Left colon (tissue), 2 donors: ENCODE measurements at regions not wholly inside any gene's neighbourhood (a gene's known extent, or its start where the extent isn't known, plus 50 kb on each side); places are given as distances from the start of the nearest gene placed in this dataset.

Experiments
- ATAC-seq: fragments of 200-7000 bp; cut with Tn5 transposase; one replicate; pipeline ENCODE4 v1.9.1; 2020; ENCODE audit warnings: mild to moderate bottlenecking, moderate library complexity
- DNase-seq, 2 donors: peaks; one replicate each; pipeline ENCODE4 v3.0.0-alpha.2; 2020
- intact Hi-C, 2 donors: fragments of 100-400 bp; cut with DNase I in 1 of 2; cut with micrococcal nuclease in 1 of 2; formaldehyde crosslinking; loops; one replicate each; pipeline versions ENCODE4 v1.11.2 to v1.14.0; 2022; cut with DNase I, micrococcal nuclease
- donor health status: DM: no; HTN: no; CAD: no.
- donor health status: DM: yes; HTN: yes; CAD: no.

- intact Hi-C loops, result no loop called here
- ATAC-seq (no peak), DNase-seq (no peak)
Observed at GRCh38 chr9:82196622-82197441, 208.3 kb downstream of the SPATA31D1 start.

GRCh38 chr9:82201196-82201595 lies 212.6 kb downstream of the SPATA31D1 start:
- DNase-seq (no peak), ATAC-seq (no peak)
- intact Hi-C loops, result no loop called here

- no peak for ATAC-seq
Observed at GRCh38 chr9:82202808-82203207, 214.2 kb downstream of the SPATA31D1 start.

DNA sequence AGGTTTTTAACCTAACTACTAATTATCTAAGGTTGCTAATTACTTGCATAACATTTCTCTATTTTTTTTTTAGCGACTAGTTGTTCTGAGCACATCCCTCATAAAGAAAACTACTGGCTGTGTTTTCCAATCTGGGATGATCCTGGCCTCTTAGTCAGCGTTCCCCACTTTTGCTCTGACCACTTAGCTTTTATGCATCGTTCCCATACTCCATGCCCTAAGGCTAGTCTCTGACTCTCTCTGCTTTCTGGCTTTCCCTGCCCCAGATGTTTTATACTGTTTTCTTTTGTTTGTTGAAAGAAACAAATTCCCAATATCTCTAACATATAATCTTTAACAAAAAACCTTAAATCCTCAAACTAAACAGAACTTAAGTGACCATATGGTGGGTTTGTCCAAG lies 217.9 kb downstream of the SPATA31D1 start:
- intact Hi-C loops, result no loop called here
- DNase-seq (no peak), ATAC-seq (no peak)

More at GRCh38 chr9:82202808-82203207, 214.2 kb downstream of the SPATA31D1 start:
- no peak for DNase-seq
- intact Hi-C loops, result no loop called here

DNA sequence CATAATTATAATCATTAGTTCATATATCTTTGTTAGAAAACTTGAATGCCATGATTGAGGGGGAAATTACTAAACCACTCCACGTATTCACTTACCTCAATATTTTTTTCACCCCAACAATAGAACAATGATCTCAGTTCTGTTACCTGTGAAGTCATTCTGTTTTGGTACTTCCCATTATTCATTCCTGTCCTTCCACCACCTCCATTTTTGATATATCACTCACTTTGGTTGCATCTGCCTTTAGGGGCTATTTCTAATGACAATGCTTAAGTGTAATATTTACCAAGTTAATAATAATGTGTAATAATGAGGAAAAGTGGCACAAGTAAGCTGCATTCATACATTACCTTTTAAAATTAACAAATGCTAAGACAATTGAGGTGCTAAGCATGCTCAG lies 218.4 kb downstream of the SPATA31D1 start:
- no peak for ATAC-seq
- DNase-seq, result no peak
- intact Hi-C loops, result no loop called here

DNA sequence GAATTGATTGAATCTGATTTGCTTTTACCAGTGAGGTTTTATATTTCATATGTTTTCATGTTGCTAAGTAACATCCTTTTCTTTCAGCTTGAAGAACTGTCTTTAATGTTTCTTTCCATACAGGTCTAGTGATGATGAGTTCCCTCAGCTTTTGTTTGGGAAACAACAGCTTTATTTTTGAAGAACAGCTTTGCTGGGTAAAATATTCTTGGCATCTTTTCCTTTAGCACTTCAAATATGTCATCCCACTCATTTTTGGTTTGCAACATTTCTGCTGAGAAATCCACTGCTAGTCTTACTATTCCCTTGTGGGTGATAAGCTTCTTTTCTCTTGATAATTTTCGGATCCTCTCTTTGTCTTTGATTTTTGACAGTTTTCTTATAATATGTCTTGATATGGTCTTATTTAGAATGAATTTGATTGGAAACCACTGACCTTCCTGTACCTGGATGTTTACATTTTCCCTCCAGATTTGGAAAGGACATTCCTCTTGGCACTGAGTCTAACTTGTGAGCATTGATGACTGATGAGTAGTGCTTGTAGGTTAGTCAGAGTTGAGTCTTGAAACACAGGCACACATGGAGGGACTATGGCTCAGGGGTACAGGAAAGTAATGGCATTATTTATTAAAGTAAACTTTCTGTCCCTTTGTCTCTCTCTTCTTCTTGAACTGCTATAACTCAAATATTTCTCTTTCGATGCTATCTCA lies 220.3 kb downstream of the SPATA31D1 start:
- DNase-seq (no peak), ATAC-seq (no peak)
- intact Hi-C loops, result no loop called here

GRCh38 chr9:82209797-82210470 lies 221.4 kb downstream of the SPATA31D1 start:
- DNase-seq, result no peak
- no peak for ATAC-seq
- intact Hi-C loops, result no loop called here

DNA sequence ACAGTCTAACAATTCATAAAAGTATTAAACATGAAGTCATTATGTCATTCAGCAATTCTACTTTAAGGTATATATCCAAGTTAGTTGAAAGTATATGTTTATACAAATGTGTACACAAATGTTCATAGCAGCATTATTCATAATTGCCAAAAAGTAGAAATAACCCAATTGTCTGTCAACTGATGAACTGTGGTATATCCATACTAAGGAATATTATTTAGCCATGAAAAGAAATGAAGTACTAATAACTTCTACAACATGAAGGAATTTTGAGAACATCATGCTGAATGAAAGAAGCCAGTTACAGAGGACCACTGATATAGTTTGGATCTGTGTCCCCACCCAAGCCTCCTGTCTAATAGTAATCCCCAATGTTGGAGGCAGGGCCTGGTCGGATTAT lies 224.3 kb downstream of the SPATA31D1 start:
- intact Hi-C loops, result no loop called here

GRCh38 chr9:82216435-82216834 lies 227.9 kb downstream of the SPATA31D1 start:
- DNase-seq (no peak), ATAC-seq (no peak)
- intact Hi-C loops, result no loop called here

More for the DNA sequence above, 224.3 kb downstream of the SPATA31D1 start:
- DNase-seq (no peak), ATAC-seq (no peak)

- ATAC-seq (no peak), DNase-seq (no peak)
- intact Hi-C loops, result no loop called here
Observed at GRCh38 chr9:82223442-82223841, 234.9 kb downstream of the SPATA31D1 start.

DNA sequence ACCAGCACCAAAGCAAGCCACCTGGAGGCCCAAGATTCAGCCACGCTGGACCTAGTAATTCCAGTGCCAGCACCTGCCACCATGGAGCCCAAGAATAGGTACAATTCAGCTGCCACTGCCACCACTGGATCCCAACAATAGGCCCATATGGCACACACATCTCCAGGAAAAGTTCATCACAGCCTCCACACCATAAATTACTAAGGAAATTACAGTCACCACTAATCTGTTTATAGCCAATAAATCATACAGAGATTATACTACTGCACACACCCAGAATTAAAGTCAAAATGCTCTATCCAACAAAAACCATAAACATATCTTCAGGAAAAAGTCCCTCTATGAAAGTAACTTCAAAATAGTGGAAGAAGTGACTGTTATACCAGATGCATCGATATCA lies 242.8 kb downstream of the SPATA31D1 start:
- peak; percentile 99 for ATAC-seq
- DNase-seq, result peak in 1 of 2 donors; percentile 5
- intact Hi-C loops, result no loop called here

GRCh38 chr9:82234160-82234943 lies 245.8 kb downstream of the SPATA31D1 start:
- ATAC-seq, result no peak
- intact Hi-C loops, result no loop called here
- DNase-seq, result no peak

DNA sequence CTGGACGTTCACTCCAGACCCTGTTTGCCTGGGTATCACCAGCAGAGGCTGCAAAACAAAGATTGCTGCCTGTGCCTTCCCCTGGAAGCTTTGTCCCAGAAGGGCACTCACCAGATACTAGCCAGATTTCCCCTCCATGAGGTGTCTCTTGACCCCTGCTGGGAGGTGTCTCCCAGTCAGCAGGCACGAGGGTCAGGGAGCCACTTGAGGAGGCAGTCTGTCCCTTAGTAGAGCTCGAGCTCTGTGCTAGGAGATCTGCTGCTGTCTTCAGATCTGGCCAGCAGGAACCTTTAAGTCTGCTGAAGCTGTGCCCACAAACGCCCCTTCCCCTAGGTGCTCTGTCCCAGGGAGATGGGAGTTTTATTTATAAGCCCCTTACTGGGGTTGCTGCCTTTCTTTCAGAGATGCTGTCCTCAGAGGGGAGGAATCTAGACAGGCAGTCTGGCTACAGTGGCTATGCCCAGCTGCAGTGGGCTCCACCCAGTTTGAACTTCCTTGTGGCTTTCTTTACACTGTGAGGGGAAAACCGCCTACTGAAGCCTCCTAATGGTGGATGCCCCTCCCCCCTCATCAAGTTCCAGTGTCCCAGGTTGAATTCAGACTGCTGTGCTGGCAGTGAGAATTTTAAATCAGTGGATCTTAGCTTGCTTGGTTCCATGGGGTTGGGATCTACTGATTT lies 253.9 kb downstream of the SPATA31D1 start:
- intact Hi-C loops, result no loop called here
- peak; percentile 48 for ATAC-seq

GRCh38 chr9:82247318-82247717 lies 258.7 kb downstream of the SPATA31D1 start:
- ATAC-seq, result no peak
- intact Hi-C loops, result no loop called here
- peak in 1 of 2 donors; percentile 7 for DNase-seq

More for the DNA sequence above, 253.9 kb downstream of the SPATA31D1 start:
- peak in 1 of 2 donors; percentile 9 for DNase-seq

GRCh38 chr9:82252116-82252515 lies 263.5 kb downstream of the SPATA31D1 start:
- no peak for ATAC-seq
- intact Hi-C loops, result no loop called here
- no peak for DNase-seq

GRCh38 chr9:82254646-82255367 lies 266.2 kb downstream of the SPATA31D1 start:
- no peak for ATAC-seq

GRCh38 chr9:82255481-82256176 lies 267.1 kb downstream of the SPATA31D1 start:
- intact Hi-C loops, result no loop called here
- no peak for DNase-seq
- no peak for ATAC-seq

More at GRCh38 chr9:82254646-82255367, 266.2 kb downstream of the SPATA31D1 start:
- intact Hi-C loops, result no loop called here
- DNase-seq, result no peak
